Vagina (tissue), 2 donors: ENCODE measurements at regions not wholly inside any gene's neighbourhood (a gene's known extent, or its start where the extent isn't known, plus 50 kb on each side); places are given as distances from the start of the nearest gene placed in this dataset.
"Not testable (repeated sequence)": the region's sequence is repeated elsewhere in the genome, so short reads cannot be mapped to it uniquely, and the experiment has no call there.

ENCODE experiments used
- CTCF ChIP-seq, 3 experiments: fragments of 450-650 bp in 2 of 3; fragments of 200-600 bp in 1 of 3; sonication (generic) in 1 of 3; IDR thresholded peaks; one replicate each; pipeline ENCODE4 v1.5.1; 2017 to 2019; ENCODE audit warnings: antibody characterized with exemption in 3 of 3, mild to moderate bottlenecking in 2 of 3, moderate library complexity in 2 of 3
- POLR2A ChIP-seq, 2 donors: fragments of 450-650 bp; IDR thresholded peaks; one replicate each; pipeline ENCODE4 v1.6.1; 2017; ENCODE audit warnings: antibody characterized with exemption in 2 of 2, mild to moderate bottlenecking in 2 of 2, moderate library complexity in 2 of 2

GRCh38 chr18:22068784-22069183 is 100.6 kb upstream of the GATA6 start:
- TF ChIP-seq CTCF, POLR2A (IDR thresholded peaks at IDR 0.05): not testable (repeated sequence)
